Prostate gland (tissue), 2 donors: ENCODE measurements at regions not wholly inside any gene's neighbourhood (a gene's known extent, or its start where the extent isn't known, plus 50 kb on each side); places are given as distances from the start of the nearest gene placed in this dataset.

ENCODE experiments used
- CTCF ChIP-seq, 4 experiments: fragments of 200-600 bp in 2 of 4; fragments of 450-650 bp in 2 of 4; sonication (generic) in 2 of 4; IDR thresholded peaks; 1 replicate in 3 of 4; 2 replicates in 1 of 4; pipeline ENCODE4 v1.5.1; 2016 to 2019; ENCODE audit warnings: antibody characterized with exemption in 4 of 4, mild to moderate bottlenecking in 2 of 4, moderate library complexity in 2 of 4
- POLR2A ChIP-seq: fragments of 450-650 bp; IDR thresholded peaks from one replicate; pipeline ENCODE4 v1.6.1; 2016; ENCODE audit warnings: antibody characterized with exemption, mild to moderate bottlenecking

- TF ChIP-seq CTCF (IDR thresholded peaks at IDR 0.05) (no peak), POLR2A (no peak)
Observed at GRCh38 chr1:241424480-241424971, 67.5 kb upstream of the RGS7 start.
